HG03439 (cell line): ENCODE measurements at regions not wholly inside any gene's neighbourhood (a gene's known extent, or its start where the extent isn't known, plus 50 kb on each side); places are given as distances from the start of the nearest gene placed in this dataset.

Source experiments
- ATAC-seq: cut with Tn5 transposase; IDR thresholded peaks from one replicate; pipeline ENCODE4 v1.9.1; 2021; ENCODE audit warnings: mild to moderate bottlenecking, moderate library complexity; ENCODE audit not compliant: unreplicated experiment

- no peak for ATAC-seq
These were observed 121.2 kb upstream of the NFIB start for GRCh38 chr9:14434971-14435718.

DNA sequence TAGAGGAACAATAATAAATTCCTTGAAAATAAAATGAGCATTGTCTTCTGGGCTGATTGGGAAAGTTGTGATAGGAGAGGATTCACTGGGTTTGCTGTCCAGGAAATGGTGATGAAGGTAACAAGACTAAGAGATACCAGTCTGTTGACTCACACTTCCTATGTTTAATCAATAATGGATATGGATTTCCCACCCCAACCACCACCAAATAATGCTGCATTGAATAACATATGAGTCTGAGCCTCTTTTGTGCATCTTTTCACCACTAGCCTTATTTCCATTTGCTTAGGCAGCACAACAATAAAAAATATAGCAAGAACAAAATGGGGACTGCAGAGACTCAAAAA, 120.2 kb upstream of the NFIB start:
- no peak for ATAC-seq

DNA sequence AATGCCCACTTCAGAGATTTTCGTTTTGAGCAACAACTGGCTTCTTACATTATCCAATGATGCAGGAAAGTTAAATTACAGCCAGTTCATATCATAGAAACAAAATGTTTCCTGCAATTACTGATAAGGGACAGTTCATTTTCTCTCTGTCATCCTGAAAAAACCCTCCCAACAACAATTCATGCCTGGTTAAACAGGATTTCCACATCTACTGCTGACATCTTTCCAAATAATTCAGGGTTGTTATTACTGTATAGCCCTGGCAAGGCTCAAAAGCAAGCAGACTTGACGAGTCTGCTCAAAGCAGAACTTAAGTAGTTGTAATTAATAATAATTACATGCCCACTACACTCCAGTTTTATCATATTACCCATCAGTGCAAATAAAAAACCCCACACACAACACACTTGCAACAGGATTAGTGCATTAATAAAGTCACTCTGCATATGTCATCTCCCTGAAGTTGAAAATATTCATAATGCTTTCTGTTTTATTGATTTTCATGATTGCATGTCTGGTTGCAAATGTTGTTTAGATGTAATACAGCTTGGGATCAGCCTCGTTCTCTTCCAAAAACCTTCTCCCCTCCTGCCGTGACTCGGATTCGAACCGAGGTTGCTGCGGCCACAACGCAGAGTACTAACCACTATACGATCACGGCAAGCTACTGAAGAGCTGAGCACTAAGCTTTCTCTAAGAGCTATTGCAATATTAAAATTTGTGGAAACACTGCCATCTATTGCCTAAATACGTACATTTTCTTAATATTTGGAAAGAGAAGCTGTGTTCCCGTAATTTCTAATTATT, 119.6 kb upstream of the NFIB start:
- ATAC-seq = no peak

GRCh38 chr9:14432666-14433350, 118.9 kb upstream of the NFIB start:
- ATAC-seq = no peak

DNA sequence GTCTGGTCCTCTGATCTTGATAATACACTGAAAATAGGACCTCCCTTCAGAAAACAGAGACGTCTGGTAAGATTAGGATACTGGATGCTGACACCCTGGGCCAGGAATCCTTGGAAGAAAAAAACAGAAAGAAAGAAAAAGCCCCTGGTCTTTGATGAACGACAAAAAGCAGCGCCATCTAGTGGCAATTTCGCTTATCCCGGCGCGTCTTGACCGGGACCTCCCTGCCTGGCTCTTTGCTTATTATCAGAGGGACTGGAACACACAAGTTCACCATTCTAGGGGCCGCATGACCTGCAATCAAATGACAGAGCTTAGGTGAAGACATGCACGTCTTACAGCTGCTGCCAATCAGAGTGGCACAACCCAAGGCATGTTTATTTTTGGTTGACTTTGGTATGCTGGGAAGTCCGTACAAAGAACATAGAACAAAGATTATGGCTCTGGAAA, 114.9 kb upstream of the NFIB start:
- ATAC-seq = peak; percentile 52

GRCh38 chr9:14427419-14427818, 113.5 kb upstream of the NFIB start:
- ATAC-seq = no peak

- no peak for ATAC-seq
These were observed 111.0 kb upstream of the NFIB start for GRCh38 chr9:14424983-14425382.

DNA sequence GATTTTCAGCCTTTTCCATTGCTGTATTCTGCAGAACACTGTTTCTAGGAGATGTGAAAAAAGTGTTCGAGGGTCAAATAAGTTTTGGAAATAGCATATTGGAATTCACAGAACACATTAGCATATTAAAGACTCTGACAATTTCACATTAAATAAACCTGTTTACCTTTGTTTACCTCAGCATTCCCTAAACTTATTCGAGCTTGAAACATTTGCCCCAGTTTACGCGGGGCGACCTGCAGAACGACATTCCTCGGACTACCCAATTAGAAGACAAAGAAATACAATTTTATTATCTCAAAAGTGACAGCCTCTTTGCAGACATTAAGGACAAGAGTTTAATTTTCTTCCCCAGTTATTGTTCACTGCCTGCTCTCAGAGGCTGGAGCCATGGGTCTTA, 110.3 kb upstream of the NFIB start:
- ATAC-seq = no peak

DNA sequence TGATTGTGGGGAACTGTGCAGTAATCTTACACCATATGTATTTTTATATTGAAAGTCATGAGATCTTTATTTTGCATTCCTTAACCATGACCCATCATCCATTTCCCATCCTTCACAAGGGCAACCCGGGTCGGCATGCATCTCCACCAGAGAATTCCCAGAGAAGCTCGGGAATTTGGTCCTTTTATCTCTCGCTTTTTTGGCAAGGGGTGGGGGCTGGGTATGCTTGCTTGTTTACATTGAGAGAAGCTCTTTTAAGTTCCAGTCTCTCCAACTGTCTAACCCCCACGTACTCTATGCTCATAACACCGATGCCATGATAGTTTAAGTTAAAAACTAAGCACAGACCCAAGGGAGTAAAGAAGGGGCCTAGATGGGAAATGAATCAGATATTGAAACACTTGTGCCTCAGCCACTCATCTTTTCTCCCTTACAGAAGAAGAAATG, 109.9 kb upstream of the NFIB start:
- no peak for ATAC-seq

DNA sequence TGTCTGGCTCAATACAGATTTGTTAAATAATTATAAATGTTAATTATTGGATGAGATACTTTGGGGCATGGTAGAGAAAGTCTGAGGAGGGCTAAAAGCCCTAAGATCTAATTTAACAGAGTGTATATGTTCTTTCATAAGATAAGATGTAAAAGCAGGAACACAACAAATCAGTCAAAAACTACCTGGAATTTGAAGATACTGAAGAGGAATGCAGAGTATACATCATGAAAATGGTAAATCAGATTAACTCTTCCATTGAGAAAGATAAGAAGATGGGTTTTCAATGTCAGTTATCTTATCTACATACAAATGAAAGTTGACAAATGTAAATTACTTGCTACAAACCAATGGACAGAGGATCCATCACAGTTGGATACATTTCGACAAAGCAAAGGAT, 107.3 kb upstream of the NFIB start:
- ATAC-seq = no peak

GRCh38 chr9:14418941-14419937, 105.3 kb upstream of the NFIB start:
- ATAC-seq = no peak

GRCh38 chr9:14418301-14418940, 104.5 kb upstream of the NFIB start:
- ATAC-seq = no peak

DNA sequence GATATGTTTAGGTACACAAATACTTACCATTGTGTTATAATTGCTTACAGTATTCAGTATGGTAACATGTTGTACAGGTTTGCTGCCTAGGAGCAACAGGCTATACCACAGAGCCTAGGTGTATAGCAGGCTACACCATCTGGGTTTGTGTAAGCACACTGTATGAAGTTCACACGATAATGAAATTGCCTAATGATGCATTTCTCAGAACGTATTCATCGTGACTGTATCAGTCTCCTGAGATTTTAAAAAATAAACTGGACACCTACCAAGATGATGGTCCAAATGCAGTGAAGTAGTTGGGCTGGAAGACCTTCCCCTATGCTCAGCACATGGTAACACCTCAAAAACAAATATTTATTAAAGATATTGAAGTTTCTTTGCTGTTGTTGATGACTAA, 103.3 kb upstream of the NFIB start:
- ATAC-seq = no peak

- ATAC-seq = no peak
These were observed 102.0 kb upstream of the NFIB start for GRCh38 chr9:14415947-14416346.

DNA sequence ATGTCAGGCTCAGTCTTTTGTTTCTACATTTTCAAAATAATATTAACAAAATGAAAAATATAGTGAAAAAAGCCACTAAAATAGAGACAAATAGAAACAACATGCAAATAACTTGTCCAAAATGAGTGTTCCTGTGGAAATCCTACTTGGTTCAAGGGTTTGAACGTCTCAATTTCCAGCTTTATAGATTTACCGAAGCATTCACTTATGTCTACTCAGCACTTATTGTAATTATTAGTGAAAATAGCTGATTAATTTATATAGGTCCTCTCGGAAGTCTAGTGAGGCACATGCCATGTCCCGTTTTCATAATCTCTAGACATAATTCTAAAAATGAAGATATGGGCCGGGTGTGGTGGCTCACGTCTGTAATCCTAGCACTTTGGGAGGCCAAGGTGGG, 99.9 kb upstream of the NFIB start:
- ATAC-seq = no peak

GRCh38 chr9:14412775-14413174, 98.8 kb upstream of the NFIB start:
- ATAC-seq = no peak

DNA sequence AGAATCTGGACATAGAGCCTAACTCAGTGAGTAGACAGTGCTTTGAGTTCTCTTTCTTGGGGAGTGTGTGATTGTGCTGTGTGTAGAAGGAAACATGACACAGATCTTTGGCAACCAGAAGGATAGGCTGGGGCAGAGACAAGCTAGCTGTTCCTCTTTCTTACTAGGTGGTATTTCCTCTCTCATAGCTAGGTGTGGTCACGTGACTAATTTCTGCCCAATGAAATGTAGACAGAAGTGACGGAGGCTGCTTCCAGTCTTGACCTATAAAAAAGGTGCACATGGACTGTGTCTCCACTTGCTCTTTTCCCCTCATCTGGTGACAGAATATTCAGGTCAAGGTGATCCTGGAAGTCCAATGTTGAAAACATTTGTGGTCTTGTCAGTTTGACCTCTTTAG, 92.5 kb upstream of the NFIB start:
- ATAC-seq = no peak

DNA sequence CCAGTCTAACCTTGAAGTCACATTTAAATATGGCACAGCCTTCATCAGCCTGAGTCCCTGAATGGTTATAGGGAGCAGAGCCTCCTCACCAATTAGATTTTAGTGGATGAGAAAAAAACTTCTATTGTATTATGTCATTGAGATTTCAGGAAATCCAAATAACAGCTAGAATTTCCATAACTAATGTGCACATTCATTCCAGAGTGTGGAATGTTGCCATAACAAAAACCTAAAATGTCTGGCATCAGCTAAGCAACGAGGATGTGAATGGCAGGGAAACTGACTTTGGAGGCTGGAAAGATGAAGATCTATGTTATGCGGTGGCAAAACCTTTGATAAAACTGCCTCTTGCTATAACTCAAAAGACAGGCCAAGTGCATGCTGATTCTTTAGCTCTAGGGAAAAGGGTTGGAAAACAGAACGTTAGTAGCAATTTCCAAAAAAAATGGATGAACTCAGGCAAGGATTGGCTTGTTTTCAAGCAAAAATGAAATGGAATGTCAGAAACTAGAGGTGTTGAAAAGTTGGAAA, 91.3 kb upstream of the NFIB start:
- no peak for ATAC-seq

GRCh38 chr9:14403081-14403480, 89.1 kb upstream of the NFIB start:
- ATAC-seq = no peak

GRCh38 chr9:14402583-14402982, 88.6 kb upstream of the NFIB start:
- ATAC-seq = no peak
